Right lobe of liver (tissue), 4 donors: ENCODE measurements at regions not wholly inside any gene's neighbourhood (a gene's known extent, or its start where the extent isn't known, plus 50 kb on each side); places are given as distances from the start of the nearest gene placed in this dataset.

ENCODE experiments used
- POLR2A ChIP-seq: fragments of 450-650 bp; IDR thresholded peaks from one replicate; pipeline ENCODE4 v1.6.1; 2017; ENCODE audit warnings: antibody characterized with exemption, mild to moderate bottlenecking
- TF ChIP-seq, protein P1 (sequence below), 4 donors: fragments of 200-600 bp in 3 of 4; fragments of 450-650 bp in 1 of 4; IDR thresholded peaks; one replicate each; pipeline versions ENCODE4 v1.5.1 to v1.8.0; 2016 to 2022; ENCODE audit warnings: antibody characterized with exemption in 4 of 4, mild to moderate bottlenecking in 2 of 4
- donor health status: DM: no; HTN: no; CAD: no.
- donor health status: DM: no; HTN: no; CAD: no.
- donor health status: DM: no; HTN: yes; CAD: no.

DNA sequence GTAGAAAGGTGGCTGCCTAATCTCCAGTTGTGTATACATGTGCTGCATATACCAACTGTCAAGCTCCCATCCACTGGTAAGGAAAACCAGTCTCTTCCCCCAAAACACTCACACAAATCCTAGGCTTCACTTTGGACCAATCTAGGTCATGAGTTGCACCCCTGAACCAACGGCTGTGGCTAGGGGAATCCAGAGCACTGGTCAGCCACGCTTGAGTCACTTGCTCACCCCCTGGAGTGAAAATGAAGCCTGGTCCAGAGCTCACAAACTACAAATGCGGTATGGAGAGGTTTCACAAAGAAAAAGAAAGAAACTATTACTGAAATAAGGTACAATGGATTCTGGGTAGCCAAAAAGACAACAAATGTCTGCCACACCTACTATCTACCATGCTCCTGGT, 66.1 kb upstream of the NLK start:
- TF ChIP-seq, protein P1, sequence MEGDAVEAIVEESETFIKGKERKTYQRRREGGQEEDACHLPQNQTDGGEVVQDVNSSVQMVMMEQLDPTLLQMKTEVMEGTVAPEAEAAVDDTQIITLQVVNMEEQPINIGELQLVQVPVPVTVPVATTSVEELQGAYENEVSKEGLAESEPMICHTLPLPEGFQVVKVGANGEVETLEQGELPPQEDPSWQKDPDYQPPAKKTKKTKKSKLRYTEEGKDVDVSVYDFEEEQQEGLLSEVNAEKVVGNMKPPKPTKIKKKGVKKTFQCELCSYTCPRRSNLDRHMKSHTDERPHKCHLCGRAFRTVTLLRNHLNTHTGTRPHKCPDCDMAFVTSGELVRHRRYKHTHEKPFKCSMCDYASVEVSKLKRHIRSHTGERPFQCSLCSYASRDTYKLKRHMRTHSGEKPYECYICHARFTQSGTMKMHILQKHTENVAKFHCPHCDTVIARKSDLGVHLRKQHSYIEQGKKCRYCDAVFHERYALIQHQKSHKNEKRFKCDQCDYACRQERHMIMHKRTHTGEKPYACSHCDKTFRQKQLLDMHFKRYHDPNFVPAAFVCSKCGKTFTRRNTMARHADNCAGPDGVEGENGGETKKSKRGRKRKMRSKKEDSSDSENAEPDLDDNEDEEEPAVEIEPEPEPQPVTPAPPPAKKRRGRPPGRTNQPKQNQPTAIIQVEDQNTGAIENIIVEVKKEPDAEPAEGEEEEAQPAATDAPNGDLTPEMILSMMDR (IDR thresholded peaks at IDR 0.05): no peak
- no peak for TF ChIP-seq POLR2A
